ENCODE measurements at regions not wholly inside any gene's neighbourhood (a gene's known extent, or its start where the extent isn't known, plus 50 kb on each side); places are given as distances from the start of the nearest gene placed in this dataset.
"Not testable (repeated sequence)": the region's sequence is repeated elsewhere in the genome, so short reads cannot be mapped to it uniquely, and the experiment has no call there.

DNA sequence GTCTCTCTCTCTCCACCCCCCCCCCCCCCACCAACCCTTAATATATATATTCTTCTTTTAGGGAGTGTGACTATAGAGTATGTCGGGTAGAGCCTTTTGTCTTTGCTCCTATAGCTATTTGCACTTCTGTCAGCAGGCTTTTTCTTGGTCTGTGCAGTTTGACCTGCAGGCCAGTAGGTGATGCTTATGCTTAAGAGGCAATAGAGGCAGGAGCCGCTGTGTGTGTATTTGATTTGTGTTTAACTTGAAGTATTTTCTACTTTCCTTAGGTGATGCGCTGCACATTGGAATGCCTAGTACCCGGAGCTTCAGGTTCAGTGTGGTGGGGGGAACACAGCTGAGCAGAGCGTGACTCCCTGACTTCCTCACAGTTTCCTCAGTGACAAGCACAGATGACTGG lies 416.5 kb upstream of the PABPC5 start:
- BruUV-seq (replicated peaks); H2AK5ac ChIP-seq (ENCODE audit: low read depth, low read length); H4K5ac ChIP-seq (ENCODE audit: low read depth, low read length); in situ Hi-C loops (cut with MboI; ENCODE audit: low sequenced_read_pairs); H2BK20ac ChIP-seq (ENCODE audit: low read depth, low read length); H2BK5ac ChIP-seq (ENCODE audit: low read depth, low read length, poor library complexity, severe bottlenecking); H3K9ac ChIP-seq (ENCODE audit: low read depth, low read length); H3K4ac ChIP-seq (ENCODE audit: low read depth, low read length); intact Hi-C loops (cut with micrococcal nuclease); H3K4me2 ChIP-seq (ENCODE audit: low read depth, low read length); H3K4me1 ChIP-seq (ENCODE audit: control insufficient read depth, insufficient read depth, low read length); H4K91ac ChIP-seq (ENCODE audit: insufficient read depth, low read depth, low read length); dilution Hi-C loops (cut with HindIII; ENCODE audit: low sequenced_read_pairs, unreplicated experiment); H3K23ac ChIP-seq (ENCODE audit: low read depth, low read length); H3K18ac ChIP-seq (ENCODE audit: low read depth, low read length); H4K20me1 ChIP-seq (ENCODE audit: insufficient read depth, low read length); H2BK120ac ChIP-seq (ENCODE audit: low read depth, low read length); H3K56ac ChIP-seq (ENCODE audit: extremely low read depth, insufficient read depth, low read length); H3K9me1 ChIP-seq (ENCODE audit: insufficient read depth, low read length); H3K4me3 ChIP-seq (ENCODE audit: insufficient read depth, low read depth, low read length); H3K27me3 ChIP-seq (ENCODE audit: control insufficient read depth, insufficient read depth, low read length); H2AFZ ChIP-seq (replicated peaks; ENCODE audit: low read length, poor library complexity); H2BK15ac ChIP-seq (ENCODE audit: low read depth, low read length); H3K36me3 ChIP-seq (ENCODE audit: control insufficient read depth, insufficient read depth, low read length); ATAC-seq (ENCODE audit: low read depth); CTCF ChIA-PET; H3K14ac ChIP-seq (replicated peaks; ENCODE audit: low read depth, low read length); H2AK9ac ChIP-seq (replicated peaks; ENCODE audit: low read depth, low read length, poor library complexity); POLR2A ChIA-PET (ENCODE audit: unreplicated experiment); DNase-seq; H4K8ac ChIP-seq (ENCODE audit: low read depth in 2 of 2, low read length in 2 of 2); H3K27ac ChIP-seq (ENCODE audit: insufficient read depth, low read length); H3K9me3 ChIP-seq (ENCODE audit: control insufficient read depth, insufficient read depth, low read length); H3K79me1 ChIP-seq (ENCODE audit: low read depth in 1 of 2, low read length in 2 of 2): not testable (repeated sequence)
- no CpG with 5 or more reads among the region's 5 CpGs for WGBS, 2 experiments (ENCODE audit: extremely low coverage in 2 of 2, insufficient read length in 1 of 2)
